ENCODE measurements at regions not wholly inside any gene's neighbourhood (a gene's known extent, or its start where the extent isn't known, plus 50 kb on each side); places are given as distances from the start of the nearest gene placed in this dataset.

- Mint-ChIP-seq H3K36me3 (ENCODE audit: low read depth) (no peaks in the 10 kb centered on the region), H3K27ac (no peak overlapping the region), H3K4me1 (peaks cover 32% of the 10 kb centered on the region), H3K4me3 (no peak overlapping the region), H3K27me3 (ENCODE audit: insufficient read depth) (peaks cover 2% of the 10 kb centered on the region), H3K9me3 (no peaks in the 10 kb centered on the region)
- no peak for DNase-seq
- no peaks in the 10 kb centered on the region for H3K27me3 ChIP-seq (ENCODE audit: control insufficient read depth, insufficient read depth, low read length, poor library complexity, severe bottlenecking)
- no peaks in the 10 kb centered on the region for H3K36me3 ChIP-seq (ENCODE audit: control insufficient read depth, insufficient read depth, low read length)
- 71 to 88% methylated on average over 4 to 10 of the region's 10 CpGs for WGBS, 2 experiments (ENCODE audit: insufficient coverage in 1 of 2, insufficient read length in 1 of 2)
- H3K4me1 ChIP-seq (ENCODE audit: control insufficient read depth, insufficient read depth, low read length) = peaks cover 7% of the 10 kb centered on the region
- no peaks in the 10 kb centered on the region for H3K9me3 ChIP-seq (ENCODE audit: control insufficient read depth, low read length)
- no peak overlapping the region for H3K9ac ChIP-seq (ENCODE audit: extremely low read depth, low read length, poor library complexity, severe bottlenecking)
- no peak overlapping the region for H3K27ac ChIP-seq (ENCODE audit: low read depth, low read length)
- TF ChIP-seq CTCF (conservative IDR thresholded peaks at IDR 0.05) = no peak
- no peak overlapping the region for H3K4me3 ChIP-seq (ENCODE audit: low read length)
Observed at GRCh38 chr5:167415779-167416746, 875.4 kb upstream of the WWC1 start.

- Mint-ChIP-seq H3K4me3 (no peak overlapping the region), H3K4me1 (peaks cover 36% of the 10 kb centered on the region), H3K9me3 (no peaks in the 10 kb centered on the region), H3K27me3 (ENCODE audit: insufficient read depth) (peaks cover 2% of the 10 kb centered on the region), H3K36me3 (ENCODE audit: low read depth) (no peaks in the 10 kb centered on the region), H3K27ac (no peak overlapping the region)
- no peak for TF ChIP-seq CTCF (conservative IDR thresholded peaks at IDR 0.05)
- DNase-seq = no peak
- no peaks in the 10 kb centered on the region for H3K9me3 ChIP-seq (ENCODE audit: control insufficient read depth, low read length)
- no peaks in the 10 kb centered on the region for H3K27me3 ChIP-seq (ENCODE audit: control insufficient read depth, insufficient read depth, low read length, poor library complexity, severe bottlenecking)
- no peak overlapping the region for H3K4me3 ChIP-seq (ENCODE audit: low read length)
- WGBS, 2 experiments (ENCODE audit: insufficient coverage in 1 of 2, insufficient read length in 1 of 2) = 91 to 100% methylated on average over 1 to 4 of the region's 4 CpGs
- peaks cover 10% of the 10 kb centered on the region for H3K4me1 ChIP-seq (ENCODE audit: control insufficient read depth, insufficient read depth, low read length)
- H3K36me3 ChIP-seq (ENCODE audit: control insufficient read depth, insufficient read depth, low read length) = no peaks in the 10 kb centered on the region
- H3K9ac ChIP-seq (ENCODE audit: extremely low read depth, low read length, poor library complexity, severe bottlenecking) = no peak overlapping the region
- no peak overlapping the region for H3K27ac ChIP-seq (ENCODE audit: low read depth, low read length)
Observed at GRCh38 chr5:167417662-167418061, 873.8 kb upstream of the WWC1 start.

DNA sequence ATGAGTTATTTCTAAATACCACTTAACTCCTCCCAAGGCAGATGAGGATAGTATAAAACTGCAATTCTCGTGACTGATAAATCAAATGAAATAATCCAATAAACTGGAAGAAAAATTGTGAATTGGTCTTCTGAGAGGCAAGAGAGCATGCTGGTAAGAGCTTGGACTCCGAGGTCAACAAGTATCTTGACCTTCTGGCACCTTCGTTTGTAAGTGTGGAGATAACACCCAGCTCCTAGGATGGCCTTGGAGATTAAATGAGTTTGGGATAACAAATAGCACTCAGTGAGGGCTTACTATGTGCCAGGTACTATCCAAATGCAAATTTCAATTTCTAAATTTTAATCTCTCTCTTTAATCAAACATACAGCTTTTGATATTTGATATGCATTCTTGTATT lies 866.3 kb upstream of the WWC1 start:
- no peaks in the 10 kb centered on the region for H3K27me3 ChIP-seq (ENCODE audit: control insufficient read depth, insufficient read depth, low read length, poor library complexity, severe bottlenecking)

More for the DNA sequence above, 866.3 kb upstream of the WWC1 start:
- Histone ChIP-seq H3K36me3 (ENCODE audit: control insufficient read depth, insufficient read depth, low read length) (no peaks in the 10 kb centered on the region), H3K4me1 (ENCODE audit: control insufficient read depth, insufficient read depth, low read length) (peaks cover 6% of the 10 kb centered on the region), H3K4me3 (ENCODE audit: low read length) (no peak overlapping the region), H3K9me3 (ENCODE audit: control insufficient read depth, low read length) (no peaks in the 10 kb centered on the region), H3K27ac (ENCODE audit: low read depth, low read length) (no peak overlapping the region), H3K9ac (ENCODE audit: extremely low read depth, low read length, poor library complexity, severe bottlenecking) (no peak overlapping the region)
- no peak overlapping the region for H3K4me3 Mint-ChIP-seq
- WGBS, 2 experiments (ENCODE audit: insufficient coverage in 1 of 2, insufficient read length in 1 of 2) = 33 to 59% methylated on average over 1 to 3 of the region's 3 CpGs
- peaks cover 12% of the 10 kb centered on the region for H3K27me3 Mint-ChIP-seq (ENCODE audit: insufficient read depth)
- no peak for TF ChIP-seq CTCF (conservative IDR thresholded peaks at IDR 0.05)
- peaks cover 4% of the 10 kb centered on the region for H3K9me3 Mint-ChIP-seq
- no peak for DNase-seq
- H3K36me3 Mint-ChIP-seq (ENCODE audit: low read depth) = no peaks in the 10 kb centered on the region
- no peak overlapping the region for H3K27ac Mint-ChIP-seq
- H3K4me1 Mint-ChIP-seq = peaks cover 27% of the 10 kb centered on the region

Data from endodermal cell (in vitro differentiated cells).